Neural crest cell (in vitro differentiated cells): ENCODE measurements at regions not wholly inside any gene's neighbourhood (a gene's known extent, or its start where the extent isn't known, plus 50 kb on each side); places are given as distances from the start of the nearest gene placed in this dataset.
"Not testable (repeated sequence)": the region's sequence is repeated elsewhere in the genome, so short reads cannot be mapped to it uniquely, and the experiment has no call there.

Experiments used
- DNase-seq: peaks from one replicate; pipeline ENCODE4 v3.0.0; 2021; ENCODE audit warnings: low read depth, mixed read lengths, low spot score
- H3K27ac Mint-ChIP-seq: one replicate; pipeline ENCODE4 v1.8.0; 2021; ENCODE audit warnings: mild to moderate bottlenecking, mixed read lengths; ENCODE audit not compliant: unreplicated experiment
- H3K27me3 Mint-ChIP-seq: 2 replicates; pipeline ENCODE4 v1.8.0; 2021; ENCODE audit warnings: low read depth, mild to moderate bottlenecking, mixed read lengths
- H3K36me3 Mint-ChIP-seq: 2 replicates; pipeline ENCODE4 v1.8.0; 2021; ENCODE audit warnings: low read depth, mild to moderate bottlenecking, mixed read lengths
- H3K4me1 Mint-ChIP-seq: 2 replicates; pipeline ENCODE4 v1.8.0; 2021; ENCODE audit warnings: mixed read lengths
- H3K4me3 Mint-ChIP-seq: one replicate; pipeline ENCODE4 v1.8.0; 2021; ENCODE audit warnings: mild to moderate bottlenecking, mixed read lengths
- H3K9me3 Mint-ChIP-seq: 2 replicates; pipeline ENCODE4 v1.8.0; 2021; ENCODE audit warnings: mixed read lengths
- CTCF ChIP-seq: fragments of 200-600 bp; sonication (generic); conservative IDR thresholded peaks from 2 replicates; pipeline ENCODE4 v1.5.0; 2021; ENCODE audit warnings: antibody characterized with exemption, mild to moderate bottlenecking

- no peaks in the 10 kb centered on the region for H3K27me3 Mint-ChIP-seq
- no peak for TF ChIP-seq CTCF
- no peaks in the 10 kb centered on the region for H3K9me3 Mint-ChIP-seq
- H3K36me3 Mint-ChIP-seq: no peaks in the 10 kb centered on the region
- H3K4me1 Mint-ChIP-seq: no peaks in the 10 kb centered on the region
- no peak overlapping the region for H3K27ac Mint-ChIP-seq
- no peak overlapping the region for H3K4me3 Mint-ChIP-seq
- no peak for DNase-seq
Measured at GRCh38 chr13:44734201-44734707, 158.1 kb upstream of the TSC22D1 start.

- no peak overlapping the region for H3K4me3 Mint-ChIP-seq
- no peaks in the 10 kb centered on the region for H3K4me1 Mint-ChIP-seq
- H3K36me3 Mint-ChIP-seq: no peaks in the 10 kb centered on the region
- no peaks in the 10 kb centered on the region for H3K9me3 Mint-ChIP-seq
- no peak for TF ChIP-seq CTCF
- no peaks in the 10 kb centered on the region for H3K27me3 Mint-ChIP-seq
- H3K27ac Mint-ChIP-seq: no peak overlapping the region
- DNase-seq: no peak
Measured at GRCh38 chr13:44732503-44733098, 156.5 kb upstream of the TSC22D1 start.

- Mint-ChIP-seq H3K27me3 (no peaks in the 10 kb centered on the region), H3K9me3 (no peaks in the 10 kb centered on the region), H3K4me1 (no peaks in the 10 kb centered on the region), H3K27ac (no peak overlapping the region), H3K4me3 (no peak overlapping the region), H3K36me3 (no peaks in the 10 kb centered on the region)
- DNase-seq: no peak
- TF ChIP-seq CTCF: no peak
Measured at GRCh38 chr13:44730851-44731250, 154.7 kb upstream of the TSC22D1 start.

GRCh38 chr13:44730099-44730498 lies 154.0 kb upstream of the TSC22D1 start:
- no peaks in the 10 kb centered on the region for H3K4me1 Mint-ChIP-seq
- no peak for TF ChIP-seq CTCF
- no peak overlapping the region for H3K27ac Mint-ChIP-seq
- H3K4me3 Mint-ChIP-seq: no peak overlapping the region
- H3K36me3 Mint-ChIP-seq: no peaks in the 10 kb centered on the region
- no peak for DNase-seq
- no peaks in the 10 kb centered on the region for H3K9me3 Mint-ChIP-seq
- no peaks in the 10 kb centered on the region for H3K27me3 Mint-ChIP-seq

GRCh38 chr13:44727591-44727990 lies 151.5 kb upstream of the TSC22D1 start:
- H3K27ac Mint-ChIP-seq, H3K36me3 Mint-ChIP-seq, DNase-seq, H3K27me3 Mint-ChIP-seq, H3K4me1 Mint-ChIP-seq, H3K4me3 Mint-ChIP-seq, H3K9me3 Mint-ChIP-seq: not testable (repeated sequence)

- H3K9me3 Mint-ChIP-seq: peaks cover 2% of the 10 kb centered on the region
- DNase-seq: no peak
- H3K36me3 Mint-ChIP-seq: no peaks in the 10 kb centered on the region
- no peaks in the 10 kb centered on the region for H3K27me3 Mint-ChIP-seq
- H3K4me3 Mint-ChIP-seq: no peak overlapping the region
- no peak for TF ChIP-seq CTCF
- no peak overlapping the region for H3K27ac Mint-ChIP-seq
- no peaks in the 10 kb centered on the region for H3K4me1 Mint-ChIP-seq
Measured at GRCh38 chr13:44726778-44727177, 150.6 kb upstream of the TSC22D1 start.
